Cardiac fibroblast (primary cell): ENCODE measurements at regions not wholly inside any gene's neighbourhood (a gene's known extent, or its start where the extent isn't known, plus 50 kb on each side); places are given as distances from the start of the nearest gene placed in this dataset.

Experiments used
- DNase-seq, 2 donors: peaks; one replicate each; pipeline versions ENCODE4 v3.0.0 to v3.0.0-alpha.2; 2010; ENCODE audit warnings: low read depth in 2 of 2
- H3K4me3 ChIP-seq, 2 donors: replicated peaks in 1 of 2; 1 replicate in 1 of 2; 2 replicates in 1 of 2; pipeline ENCODE4 v1.5.1; 2011; ENCODE audit warnings: low read depth in 2 of 2, low read length in 2 of 2, mild to moderate bottlenecking in 2 of 2, moderate library complexity in 1 of 2
- CTCF ChIP-seq: IDR thresholded peaks from one replicate; pipeline ENCODE4 v1.5.1; 2011; ENCODE audit warnings: low read depth, mild to moderate bottlenecking, low read length, inconsistent platforms

GRCh38 chr2:190762566-190762965, 113.7 kb downstream of the NAB1 start:
- no peak for DNase-seq
- TF ChIP-seq CTCF = no peak
- H3K4me3 ChIP-seq = no peak overlapping the region

- TF ChIP-seq CTCF = no peak
- no peak for DNase-seq
- H3K4me3 ChIP-seq = no peak overlapping the region
Observed at GRCh38 chr2:190763100-190763499, 114.2 kb downstream of the NAB1 start.

- no peak overlapping the region for H3K4me3 ChIP-seq
- no peak for TF ChIP-seq CTCF
- peak in 1 of 2 donors; percentile 21 for DNase-seq
Observed at GRCh38 chr2:190763901-190764514, 115.1 kb downstream of the NAB1 start.

GRCh38 chr2:190765386-190766173, 115.0 kb upstream of the GLS start:
- TF ChIP-seq CTCF = no peak
- H3K4me3 ChIP-seq = no peak overlapping the region
- peak; percentile 53 to 86 for DNase-seq

GRCh38 chr2:190766174-190766572, 114.4 kb upstream of the GLS start:
- no peak for DNase-seq
- no peak for TF ChIP-seq CTCF
- no peak overlapping the region for H3K4me3 ChIP-seq

GRCh38 chr2:190766595-190766994, 114.0 kb upstream of the GLS start:
- no peak for DNase-seq
- no peak overlapping the region for H3K4me3 ChIP-seq
- TF ChIP-seq CTCF = no peak
